ENCODE measurements at regions not wholly inside any gene's neighbourhood (a gene's known extent, or its start where the extent isn't known, plus 50 kb on each side); places are given as distances from the start of the nearest gene placed in this dataset.
A peak's percentile ranks its signal among the peaks of the same experiment; 100 is the strongest.

- no peak overlapping the region for H3K4me3 ChIP-seq
- H3K36me3 ChIP-seq (ENCODE audit: control insufficient read depth in 4 of 4, insufficient read depth in 4 of 4, low read length in 4 of 4), result no peaks in the 10 kb centered on the region
- ATAC-seq (ENCODE audit: insufficient read depth, low FRiP score), result no peak
- TF ChIP-seq CTCF (IDR thresholded peaks at IDR 0.05; ENCODE audit: control extremely low read depth, extremely low read depth), result no peak
- no peaks in the 10 kb centered on the region for H3K27me3 ChIP-seq (ENCODE audit: control insufficient read depth in 3 of 3, insufficient read depth in 3 of 3, low read length in 2 of 3)
- H3K9ac ChIP-seq (ENCODE audit: insufficient read depth in 1 of 2, low read length in 2 of 2), result no peak overlapping the region
- WGBS, 2 donors, result 92 to 95% methylated on average over 2 of the region's 2 CpGs
- H3K27ac ChIP-seq (ENCODE audit: low read depth in 1 of 2, low read length in 1 of 2), result no peak overlapping the region
- no peaks in the 10 kb centered on the region for H3K9me3 ChIP-seq (ENCODE audit: control insufficient read depth in 4 of 4, insufficient read depth in 3 of 4, low read length in 3 of 4)
- H3K4me1 ChIP-seq (ENCODE audit: control insufficient read depth in 5 of 5, insufficient read depth in 5 of 5, low read length in 5 of 5), result peaks cover 0 to 2% (median 0%) of the 10 kb centered on the region in 5 donors
- DNase-seq, result no peak
These were observed 559.6 kb upstream of the GRAMD2B start for GRCh38 chr5:125863579-125863978.

- H3K9me3 ChIP-seq (ENCODE audit: control insufficient read depth in 4 of 4, insufficient read depth in 3 of 4, low read length in 3 of 4), result no peaks in the 10 kb centered on the region
- H3K27me3 ChIP-seq (ENCODE audit: control insufficient read depth in 3 of 3, insufficient read depth in 3 of 3, low read length in 2 of 3), result no peaks in the 10 kb centered on the region
- DNase-seq (peak in 1 of 3 donors; percentile 7), ATAC-seq (ENCODE audit: insufficient read depth, low FRiP score) (no peak)
- H3K9ac ChIP-seq (ENCODE audit: insufficient read depth in 1 of 2, low read length in 2 of 2), result no peak overlapping the region
- no peak overlapping the region for H3K4me3 ChIP-seq
- TF ChIP-seq CTCF (IDR thresholded peaks at IDR 0.05; ENCODE audit: control extremely low read depth, extremely low read depth), result no peak
- no peaks in the 10 kb centered on the region for H3K36me3 ChIP-seq (ENCODE audit: control insufficient read depth in 4 of 4, insufficient read depth in 4 of 4, low read length in 4 of 4)
- H3K4me1 ChIP-seq (ENCODE audit: control insufficient read depth in 5 of 5, insufficient read depth in 5 of 5, low read length in 5 of 5), result peaks cover 0 to 2% (median 0%) of the 10 kb centered on the region in 5 donors
- WGBS, 2 donors, result 38 to 40% methylated on average over 4 of the region's 4 CpGs
- no peak overlapping the region for H3K27ac ChIP-seq (ENCODE audit: low read depth in 1 of 2, low read length in 1 of 2)
These were observed 557.9 kb upstream of the GRAMD2B start for GRCh38 chr5:125865166-125865815.

GRCh38 chr5:125868036-125868435 lies 555.2 kb upstream of the GRAMD2B start:
- TF ChIP-seq CTCF (IDR thresholded peaks at IDR 0.05; ENCODE audit: control extremely low read depth, extremely low read depth), result no peak
- no peak for ATAC-seq (ENCODE audit: insufficient read depth, low FRiP score)

GRCh38 chr5:125870256-125870655 lies 553.0 kb upstream of the GRAMD2B start:
- Histone ChIP-seq H3K27me3 (ENCODE audit: control insufficient read depth in 3 of 3, insufficient read depth in 3 of 3, low read length in 2 of 3) (no peaks in the 10 kb centered on the region), H3K9me3 (ENCODE audit: control insufficient read depth in 4 of 4, insufficient read depth in 3 of 4, low read length in 3 of 4) (peaks cover 0 to 5% (median 0%) of the 10 kb centered on the region in 4 donors), H3K9ac (ENCODE audit: insufficient read depth in 1 of 2, low read length in 2 of 2) (no peak overlapping the region), H3K4me3 (no peak overlapping the region), H3K36me3 (ENCODE audit: control insufficient read depth in 4 of 4, insufficient read depth in 4 of 4, low read length in 4 of 4) (no peaks in the 10 kb centered on the region), H3K4me1 (ENCODE audit: control insufficient read depth in 5 of 5, insufficient read depth in 5 of 5, low read length in 5 of 5) (peaks cover 0 to 2% (median 0%) of the 10 kb centered on the region in 5 donors), H3K27ac (ENCODE audit: low read depth in 1 of 2, low read length in 1 of 2) (no peak overlapping the region)
- WGBS, 2 donors, result 53 to 86% methylated on average over 2 of the region's 2 CpGs
- DNase-seq (peak in 1 of 3 donors; percentile 12), ATAC-seq (ENCODE audit: insufficient read depth, low FRiP score) (no peak)
- no peak for TF ChIP-seq CTCF (IDR thresholded peaks at IDR 0.05; ENCODE audit: control extremely low read depth, extremely low read depth)

More at GRCh38 chr5:125868036-125868435, 555.2 kb upstream of the GRAMD2B start:
- no peak for DNase-seq
- no peaks in the 10 kb centered on the region for H3K27me3 ChIP-seq (ENCODE audit: control insufficient read depth in 3 of 3, insufficient read depth in 3 of 3, low read length in 2 of 3)
- H3K27ac ChIP-seq (ENCODE audit: low read depth in 1 of 2, low read length in 1 of 2), result no peak overlapping the region
- H3K4me3 ChIP-seq, result no peak overlapping the region
- 85 to 97% methylated on average over 1 of the region's 1 CpG for WGBS, 2 donors
- H3K9me3 ChIP-seq (ENCODE audit: control insufficient read depth in 4 of 4, insufficient read depth in 3 of 4, low read length in 3 of 4), result peaks cover 0 to 2% (median 0%) of the 10 kb centered on the region in 4 donors
- no peak overlapping the region for H3K9ac ChIP-seq (ENCODE audit: insufficient read depth in 1 of 2, low read length in 2 of 2)
- H3K4me1 ChIP-seq (ENCODE audit: control insufficient read depth in 5 of 5, insufficient read depth in 5 of 5, low read length in 5 of 5), result peaks cover 0 to 2% (median 0%) of the 10 kb centered on the region in 5 donors
- no peaks in the 10 kb centered on the region for H3K36me3 ChIP-seq (ENCODE audit: control insufficient read depth in 4 of 4, insufficient read depth in 4 of 4, low read length in 4 of 4)

All from lung (tissue), 11 donors.